HepG2 (cell line): ENCODE measurements at regions not wholly inside any gene's neighbourhood (a gene's known extent, or its start where the extent isn't known, plus 50 kb on each side); places are given as distances from the start of the nearest gene placed in this dataset.

Experiments used
- BHLHE40 ChIP-seq: IDR thresholded peaks from 2 replicates; pipeline ENCODE4 v1.6.1; 2011; ENCODE audit warnings: low read length, improper control_type of control experiment
- CEBPB ChIP-seq: IDR thresholded peaks from 2 replicates; pipeline ENCODE4 v1.6.1; 2011; ENCODE audit warnings: low read depth, low read length, improper control_type of control experiment, borderline replicate concordance
- CREM ChIP-seq, 2 experiments: sonication (generic) in 1 of 2; formaldehyde crosslinking in 1 of 2; IDR thresholded peaks; 2 replicates each; pipeline versions ENCODE4 v1.4.0 to v1.6.1; 2016 to 2020; ENCODE audit warnings: antibody characterized with exemption in 1 of 2, mild to moderate bottlenecking in 1 of 2, missing genetic modification reagents in 1 of 2
- GABPA ChIP-seq, 2 experiments: IDR thresholded peaks; 2 replicates each; pipeline ENCODE4 v1.6.1; 2011 to 2016; ENCODE audit warnings: low read depth in 2 of 2, low read length in 1 of 2, missing biosample characterization in 1 of 2, missing genetic modification characterization in 1 of 2
- JUN ChIP-seq: sonication (generic); formaldehyde crosslinking; IDR thresholded peaks from 2 replicates; pipeline ENCODE4 v1.4.0; 2020; ENCODE audit warnings: mild to moderate bottlenecking, missing genetic modification reagents
- MAFK ChIP-seq, 2 experiments: IDR thresholded peaks in 1 of 2; conservative IDR thresholded peaks in 1 of 2; 2 replicates each; pipeline ENCODE4 v1.6.1; 2011; ENCODE audit warnings: improper control_type of control experiment in 2 of 2, low read length in 2 of 2
- SUZ12 ChIP-seq: fragments of 150-350 bp; IDR thresholded peaks from 2 replicates; pipeline ENCODE4 v1.6.1; 2014; ENCODE audit warnings: low read depth, low read length
- ZBTB4 ChIP-seq: sonication (generic); formaldehyde crosslinking; IDR thresholded peaks from 2 replicates; pipeline ENCODE4 v1.4.0; 2020; ENCODE audit warnings: missing genetic modification reagents, mild to moderate bottlenecking, borderline replicate concordance
- ZNF331 ChIP-seq: sonication (generic); formaldehyde crosslinking; IDR thresholded peaks from 2 replicates; pipeline ENCODE4 v1.4.0; 2020; ENCODE audit warnings: missing genetic modification reagents
- TF ChIP-seq, protein P1 (sequence below): sonication (generic); formaldehyde crosslinking; IDR thresholded peaks from 2 replicates; pipeline ENCODE4 v1.4.0; 2020; ENCODE audit warnings: mild to moderate bottlenecking, missing genetic modification reagents
- TF ChIP-seq, protein P2 (sequence below): sonication (generic); formaldehyde crosslinking; IDR thresholded peaks from 2 replicates; pipeline ENCODE4 v1.5.0; 2020; ENCODE audit warnings: mild to moderate bottlenecking, missing genetic modification reagents, moderate library complexity
- TF ChIP-seq, protein P3 (sequence below): fragments of 450-650 bp; IDR thresholded peaks from 2 replicates; pipeline ENCODE4 v1.6.1; 2016

DNA sequence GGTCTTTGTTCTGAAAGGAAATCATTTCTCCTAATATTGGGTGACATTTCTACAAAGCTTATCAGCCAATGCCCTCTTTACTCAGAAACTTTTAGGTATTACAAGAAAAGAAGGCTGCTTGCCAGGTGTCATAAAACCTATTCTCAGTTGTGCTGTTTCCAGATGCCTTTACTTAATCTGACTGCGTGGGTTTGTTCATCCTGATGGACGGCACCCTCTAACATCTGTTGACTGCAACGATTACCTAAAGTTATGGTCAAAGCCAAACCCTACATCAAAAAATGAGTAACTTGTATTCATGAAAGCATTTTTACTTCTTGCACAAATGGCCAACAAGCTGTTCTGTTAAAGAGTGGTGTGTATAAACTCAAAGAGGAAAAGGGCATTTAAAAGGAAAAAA lies 207.7 kb upstream of the PDZRN3 start:
- no peak for TF ChIP-seq BHLHE40
- no peak for TF ChIP-seq SUZ12
- TF ChIP-seq, protein P1, sequence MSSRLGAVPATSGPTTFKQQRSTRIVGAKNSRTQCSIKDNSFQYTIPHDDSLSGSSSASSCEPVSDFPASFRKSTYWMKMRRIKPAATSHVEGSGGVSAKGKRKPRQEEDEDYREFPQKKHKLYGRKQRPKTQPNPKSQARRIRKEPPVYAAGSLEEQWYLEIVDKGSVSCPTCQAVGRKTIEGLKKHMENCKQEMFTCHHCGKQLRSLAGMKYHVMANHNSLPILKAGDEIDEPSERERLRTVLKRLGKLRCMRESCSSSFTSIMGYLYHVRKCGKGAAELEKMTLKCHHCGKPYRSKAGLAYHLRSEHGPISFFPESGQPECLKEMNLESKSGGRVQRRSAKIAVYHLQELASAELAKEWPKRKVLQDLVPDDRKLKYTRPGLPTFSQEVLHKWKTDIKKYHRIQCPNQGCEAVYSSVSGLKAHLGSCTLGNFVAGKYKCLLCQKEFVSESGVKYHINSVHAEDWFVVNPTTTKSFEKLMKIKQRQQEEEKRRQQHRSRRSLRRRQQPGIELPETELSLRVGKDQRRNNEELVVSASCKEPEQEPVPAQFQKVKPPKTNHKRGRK: no peak
- TF ChIP-seq MAFK (conservative IDR thresholded peaks at IDR 0.05 in 1 of 2, IDR thresholded peaks at IDR 0.05 in 1 of 2; ENCODE audit: low read length in 2 of 2): no peak
- no peak for TF ChIP-seq JUN
- no peak for TF ChIP-seq CEBPB
- TF ChIP-seq ZNF331 (CRISPR knock-in tag): no peak
- no peak for TF ChIP-seq ZBTB4
- TF ChIP-seq, protein P2, sequence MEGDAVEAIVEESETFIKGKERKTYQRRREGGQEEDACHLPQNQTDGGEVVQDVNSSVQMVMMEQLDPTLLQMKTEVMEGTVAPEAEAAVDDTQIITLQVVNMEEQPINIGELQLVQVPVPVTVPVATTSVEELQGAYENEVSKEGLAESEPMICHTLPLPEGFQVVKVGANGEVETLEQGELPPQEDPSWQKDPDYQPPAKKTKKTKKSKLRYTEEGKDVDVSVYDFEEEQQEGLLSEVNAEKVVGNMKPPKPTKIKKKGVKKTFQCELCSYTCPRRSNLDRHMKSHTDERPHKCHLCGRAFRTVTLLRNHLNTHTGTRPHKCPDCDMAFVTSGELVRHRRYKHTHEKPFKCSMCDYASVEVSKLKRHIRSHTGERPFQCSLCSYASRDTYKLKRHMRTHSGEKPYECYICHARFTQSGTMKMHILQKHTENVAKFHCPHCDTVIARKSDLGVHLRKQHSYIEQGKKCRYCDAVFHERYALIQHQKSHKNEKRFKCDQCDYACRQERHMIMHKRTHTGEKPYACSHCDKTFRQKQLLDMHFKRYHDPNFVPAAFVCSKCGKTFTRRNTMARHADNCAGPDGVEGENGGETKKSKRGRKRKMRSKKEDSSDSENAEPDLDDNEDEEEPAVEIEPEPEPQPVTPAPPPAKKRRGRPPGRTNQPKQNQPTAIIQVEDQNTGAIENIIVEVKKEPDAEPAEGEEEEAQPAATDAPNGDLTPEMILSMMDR (CRISPR knock-in tag): no peak
- TF ChIP-seq, protein P3, sequence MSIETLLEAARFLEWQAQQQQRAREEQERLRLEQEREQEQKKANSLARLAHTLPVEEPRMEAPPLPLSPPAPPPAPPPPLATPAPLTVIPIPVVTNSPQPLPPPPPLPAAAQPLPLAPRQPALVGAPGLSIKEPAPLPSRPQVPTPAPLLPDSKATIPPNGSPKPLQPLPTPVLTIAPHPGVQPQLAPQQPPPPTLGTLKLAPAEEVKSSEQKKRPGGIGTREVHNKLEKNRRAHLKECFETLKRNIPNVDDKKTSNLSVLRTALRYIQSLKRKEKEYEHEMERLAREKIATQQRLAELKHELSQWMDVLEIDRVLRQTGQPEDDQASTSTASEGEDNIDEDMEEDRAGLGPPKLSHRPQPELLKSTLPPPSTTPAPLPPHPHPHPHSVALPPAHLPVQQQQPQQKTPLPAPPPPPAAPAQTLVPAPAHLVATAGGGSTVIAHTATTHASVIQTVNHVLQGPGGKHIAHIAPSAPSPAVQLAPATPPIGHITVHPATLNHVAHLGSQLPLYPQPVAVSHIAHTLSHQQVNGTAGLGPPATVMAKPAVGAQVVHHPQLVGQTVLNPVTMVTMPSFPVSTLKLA: no peak
- no peak for TF ChIP-seq GABPA (IDR thresholded peaks at IDR 0.05; ENCODE audit: low read depth, low read length)
- no peak for TF ChIP-seq GABPA (CRISPR knock-in tag; IDR thresholded peaks at IDR 0.05; ENCODE audit: low read depth)
- TF ChIP-seq CREM (IDR thresholded peaks at IDR 0.05): no peak
- TF ChIP-seq CREM (CRISPR knock-in tag; IDR thresholded peaks at IDR 0.05): no peak
